ENCODE measurements at regions not wholly inside any gene's neighbourhood (a gene's known extent, or its start where the extent isn't known, plus 50 kb on each side); places are given as distances from the start of the nearest gene placed in this dataset.

GRCh38 chr4:62881901-62882300 lies 1527.3 kb downstream of the TECRL start (continued):
- TF ChIP-seq REST (IDR thresholded peaks at IDR 0.05; ENCODE audit: borderline replicate concordance in 1 of 2, low read depth in 1 of 2, low read length in 2 of 2) (no peak), HOXA5 (CRISPR knock-in tag; IDR thresholded peaks at IDR 0.05) (no peak), SALL2 (CRISPR knock-in tag; IDR thresholded peaks at IDR 0.05) (no peak), POGZ (CRISPR knock-in tag; IDR thresholded peaks at IDR 0.05) (no peak)

GRCh38 chr4:62881210-62881609 lies 1528.0 kb downstream of the TECRL start:
- no peaks in the 10 kb centered on the region for H3K36me3 ChIP-seq (replicated peaks in 1 of 2; ENCODE audit: control insufficient read depth in 1 of 2, insufficient read depth in 2 of 2, low read length in 2 of 2)
- no peak overlapping the region for H2AFZ ChIP-seq (ENCODE audit: low read length)
- 2% methylated on average over 2 of the region's 2 CpGs for WGBS (ENCODE audit: low lambda C conversion rate)
- no peaks in the 10 kb centered on the region for H3K79me2 ChIP-seq (ENCODE audit: insufficient read depth, low read length)
- no peaks in the 10 kb centered on the region for H4K20me1 ChIP-seq (ENCODE audit: insufficient read depth, low read length)
- intact Hi-C loops (cut with micrococcal nuclease; ENCODE audit: unreplicated experiment) = no loop called here
- TF ChIP-seq MAX (IDR thresholded peaks at IDR 0.05) = no peak
- no peak for TF ChIP-seq ZNF34 (CRISPR knock-in tag; IDR thresholded peaks at IDR 0.05; ENCODE audit: borderline replicate concordance)
- no peak for TF ChIP-seq ZGPAT (CRISPR knock-in tag; IDR thresholded peaks at IDR 0.05)
- TF ChIP-seq ARHGAP35 (CRISPR knock-in tag; IDR thresholded peaks at IDR 0.05; ENCODE audit: borderline replicate concordance) = no peak
- no peak for TF ChIP-seq ZNF280D (CRISPR knock-in tag; IDR thresholded peaks at IDR 0.05)
- TF ChIP-seq ZFP36 (IDR thresholded peaks at IDR 0.05; ENCODE audit: borderline replicate concordance, low read depth, low read length, partially characterized antibody) = no peak
- TF ChIP-seq FOXO1 (CRISPR knock-in tag; IDR thresholded peaks at IDR 0.05) = no peak
- no peak for TF ChIP-seq ZNF354B (CRISPR knock-in tag; IDR thresholded peaks at IDR 0.05)
- no peak for TF ChIP-seq PTBP1 (IDR thresholded peaks at IDR 0.05; ENCODE audit: low read depth, low read length, poor library complexity, severe bottlenecking)
- no peak for TF ChIP-seq ZNF841 (CRISPR knock-in tag; IDR thresholded peaks at IDR 0.05; ENCODE audit: borderline replicate concordance)
- no peak for TF ChIP-seq ZNF160 (CRISPR knock-in tag; IDR thresholded peaks at IDR 0.05)
- H3K4me1 ChIP-seq (ENCODE audit: insufficient read depth, low read length) = no peaks in the 10 kb centered on the region
- H3K4me3 ChIP-seq (replicated peaks in 1 of 3; ENCODE audit: insufficient read depth in 1 of 3, low read depth in 2 of 3, low read length in 3 of 3) = no peak overlapping the region
- H3K9ac ChIP-seq (ENCODE audit: insufficient read depth, low read depth, low read length) = no peak overlapping the region
- ATAC-seq = no peak
- CTCF ChIA-PET (ENCODE audit: low intra/inter-chr PET ratio, low total read pairs) = no interaction called here
- H3K4me2 ChIP-seq (ENCODE audit: low read depth, low read length) = no peak overlapping the region
- DNase-seq (ENCODE audit: low spot score) = no peak
- in situ Hi-C loops (cut with HindIII; ENCODE audit: extremely low pct_ligation_motif_present, low pct_unique_long_range_greater_than_20kb) = no loop called here
- FAIRE-seq = no peak
- POLR2A ChIA-PET = no interaction called here
- no peaks in the 10 kb centered on the region for H3K27me3 ChIP-seq (ENCODE audit: control insufficient read depth in 1 of 2, insufficient read depth in 2 of 2, low read length in 2 of 2)
- BruUV-seq (replicated peaks) = no TSS peak
- no peak overlapping the region for H3K27ac ChIP-seq (ENCODE audit: extremely low read length, insufficient read depth, low read length)
- no peaks in the 10 kb centered on the region for H3K9me3 ChIP-seq (ENCODE audit: low read length)

Measured in HepG2 (cell line).